ENCODE measurements at regions not wholly inside any gene's neighbourhood (a gene's known extent, or its start where the extent isn't known, plus 50 kb on each side); places are given as distances from the start of the nearest gene placed in this dataset.

- no peak for TF ChIP-seq CTCF (IDR thresholded peaks at IDR 0.05; ENCODE audit: low read depth, low read length, missing control alignments)
Observed at GRCh38 chr11:119828819-119829218, 99.8 kb upstream of the NECTIN1 start.

GRCh38 chr11:119828006-119828405 is 99.0 kb upstream of the NECTIN1 start:
- DNase-seq (ENCODE audit: extremely low read depth, low read depth), result no peak
- H3K4me3 ChIP-seq (replicated peaks; ENCODE audit: low read depth, low read length), result no peak overlapping the region
- no peak for TF ChIP-seq CTCF (IDR thresholded peaks at IDR 0.05; ENCODE audit: low read depth, low read length, missing control alignments)

More at GRCh38 chr11:119828819-119829218, 99.8 kb upstream of the NECTIN1 start:
- no peak for DNase-seq (ENCODE audit: extremely low read depth, low read depth)
- no peak overlapping the region for H3K4me3 ChIP-seq (replicated peaks; ENCODE audit: low read depth, low read length)

GRCh38 chr11:119827113-119827512 is 98.1 kb upstream of the NECTIN1 start:
- no peak overlapping the region for H3K4me3 ChIP-seq (replicated peaks; ENCODE audit: low read depth, low read length)
- DNase-seq (ENCODE audit: extremely low read depth, low read depth), result no peak
- TF ChIP-seq CTCF (IDR thresholded peaks at IDR 0.05; ENCODE audit: low read depth, low read length, missing control alignments), result no peak

GRCh38 chr11:119823077-119823476 is 94.1 kb upstream of the NECTIN1 start:
- no peak for TF ChIP-seq CTCF (IDR thresholded peaks at IDR 0.05; ENCODE audit: low read depth, low read length, missing control alignments)
- no peak overlapping the region for H3K4me3 ChIP-seq (replicated peaks; ENCODE audit: low read depth, low read length)
- DNase-seq (ENCODE audit: extremely low read depth, low read depth), result no peak

- DNase-seq (ENCODE audit: extremely low read depth, low read depth), result no peak
- TF ChIP-seq CTCF (IDR thresholded peaks at IDR 0.05; ENCODE audit: low read depth, low read length, missing control alignments), result no peak
Observed at GRCh38 chr11:119816660-119817059, 87.7 kb upstream of the NECTIN1 start.

GRCh38 chr11:119814766-119815165 is 85.8 kb upstream of the NECTIN1 start:
- H3K4me3 ChIP-seq (replicated peaks; ENCODE audit: low read depth, low read length), result no peak overlapping the region
- TF ChIP-seq CTCF (IDR thresholded peaks at IDR 0.05; ENCODE audit: low read depth, low read length, missing control alignments), result no peak
- DNase-seq (ENCODE audit: extremely low read depth, low read depth), result no peak

More at GRCh38 chr11:119816660-119817059, 87.7 kb upstream of the NECTIN1 start:
- H3K4me3 ChIP-seq (replicated peaks; ENCODE audit: low read depth, low read length), result no peak overlapping the region

Measured in HFF-Myc (cell line).